ENCODE measurements at regions not wholly inside any gene's neighbourhood (a gene's known extent, or its start where the extent isn't known, plus 50 kb on each side); places are given as distances from the start of the nearest gene placed in this dataset.

- no peak for TF ChIP-seq RFX5 (IDR thresholded peaks at IDR 0.05)
- TF ChIP-seq CTCF (IDR thresholded peaks at IDR 0.05): no peak
- TF ChIP-seq SREBF2 (IDR thresholded peaks at IDR 0.05): no peak
- TF ChIP-seq CEBPB (IDR thresholded peaks at IDR 0.05): no peak
- TF ChIP-seq, protein P1, sequence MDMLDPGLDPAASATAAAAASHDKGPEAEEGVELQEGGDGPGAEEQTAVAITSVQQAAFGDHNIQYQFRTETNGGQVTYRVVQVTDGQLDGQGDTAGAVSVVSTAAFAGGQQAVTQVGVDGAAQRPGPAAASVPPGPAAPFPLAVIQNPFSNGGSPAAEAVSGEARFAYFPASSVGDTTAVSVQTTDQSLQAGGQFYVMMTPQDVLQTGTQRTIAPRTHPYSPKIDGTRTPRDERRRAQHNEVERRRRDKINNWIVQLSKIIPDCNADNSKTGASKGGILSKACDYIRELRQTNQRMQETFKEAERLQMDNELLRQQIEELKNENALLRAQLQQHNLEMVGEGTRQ (IDR thresholded peaks at IDR 0.05): no peak
- TF ChIP-seq SMC3 (IDR thresholded peaks at IDR 0.05): no peak
- TF ChIP-seq NR3C1 (IDR thresholded peaks at IDR 0.05): no peak
These were observed 123.9 kb upstream of the SRD5A2 start for GRCh38 chr2:31704561-31705212.

Data from A549 (cell line).